ENCODE measurements at regions not wholly inside any gene's neighbourhood (a gene's known extent, or its start where the extent isn't known, plus 50 kb on each side); places are given as distances from the start of the nearest gene placed in this dataset.

GRCh38 chr13:107075576-107075975 lies 507.6 kb upstream of the ARGLU1 start:
- DNase-seq, result no peak

DNA sequence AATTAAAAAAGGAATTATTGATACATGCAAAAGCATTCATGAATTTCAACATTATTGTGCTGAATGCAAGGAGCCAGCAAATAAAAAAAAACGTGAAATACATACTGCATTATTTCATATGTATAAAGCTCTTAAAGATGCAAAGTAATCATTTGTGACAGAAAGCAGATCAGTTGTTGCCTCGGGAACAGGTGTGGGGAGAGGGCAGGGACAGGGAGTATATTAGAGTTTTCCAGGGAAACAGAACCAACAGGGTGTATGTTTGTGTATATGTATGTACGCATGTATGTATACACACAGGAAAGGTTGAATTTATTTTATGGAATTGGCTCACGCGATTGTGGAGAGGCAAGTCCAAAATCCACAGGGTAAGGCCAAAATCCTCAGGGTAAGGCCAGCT lies 502.9 kb upstream of the ARGLU1 start:
- no peak for DNase-seq

DNA sequence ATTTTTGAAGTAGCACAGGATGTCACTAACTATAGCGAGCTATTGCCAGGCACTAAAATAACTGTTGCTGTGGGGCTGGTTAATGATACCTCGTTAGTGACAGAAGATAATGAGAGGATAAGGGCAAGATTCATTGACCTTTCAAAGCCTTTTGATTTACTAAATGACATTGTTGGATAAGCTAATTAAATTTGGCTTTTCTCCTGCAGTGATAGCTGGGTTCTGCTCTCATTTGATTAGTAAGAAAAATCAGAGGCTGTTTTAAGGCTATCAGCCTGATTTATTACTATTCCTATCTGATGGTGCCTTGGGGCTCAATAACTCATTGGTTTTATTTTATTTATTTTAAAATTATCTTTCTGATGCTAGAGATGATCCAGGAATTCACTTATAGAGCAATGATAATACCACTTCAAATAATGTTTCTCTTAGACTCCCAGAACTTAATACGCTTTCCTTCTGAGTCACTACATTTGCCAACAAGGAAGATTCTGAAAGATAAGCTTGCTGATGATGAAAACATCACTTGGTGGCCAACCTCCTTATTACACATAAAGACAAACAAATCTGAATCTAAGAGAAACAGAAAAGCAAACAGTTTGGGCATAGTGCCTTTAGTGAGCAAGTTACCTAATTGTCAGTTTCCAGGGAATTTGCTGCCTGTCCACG lies 501.3 kb upstream of the ARGLU1 start:
- no peak for DNase-seq

- DNase-seq, result no peak
Measured at GRCh38 chr13:107067381-107067780, 499.4 kb upstream of the ARGLU1 start.

DNA sequence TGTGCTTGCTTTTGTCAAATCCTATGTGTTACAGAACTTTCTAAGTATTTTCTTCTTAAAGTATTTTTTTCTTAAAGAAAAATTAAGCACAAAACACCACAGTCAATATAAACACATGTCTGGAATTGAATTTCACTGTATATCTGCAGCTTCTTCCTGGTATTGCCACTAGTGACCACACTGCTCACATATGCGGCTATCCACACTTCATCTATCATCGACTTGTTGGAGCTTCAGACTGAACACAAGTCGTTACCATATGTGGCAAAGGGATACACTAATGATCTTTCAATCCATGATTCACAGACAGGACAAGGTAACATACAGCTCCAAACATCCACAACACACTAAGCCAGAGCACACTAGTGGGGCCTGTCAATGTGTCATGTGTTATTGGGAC lies 498.4 kb upstream of the ARGLU1 start:
- no peak for DNase-seq

DNA sequence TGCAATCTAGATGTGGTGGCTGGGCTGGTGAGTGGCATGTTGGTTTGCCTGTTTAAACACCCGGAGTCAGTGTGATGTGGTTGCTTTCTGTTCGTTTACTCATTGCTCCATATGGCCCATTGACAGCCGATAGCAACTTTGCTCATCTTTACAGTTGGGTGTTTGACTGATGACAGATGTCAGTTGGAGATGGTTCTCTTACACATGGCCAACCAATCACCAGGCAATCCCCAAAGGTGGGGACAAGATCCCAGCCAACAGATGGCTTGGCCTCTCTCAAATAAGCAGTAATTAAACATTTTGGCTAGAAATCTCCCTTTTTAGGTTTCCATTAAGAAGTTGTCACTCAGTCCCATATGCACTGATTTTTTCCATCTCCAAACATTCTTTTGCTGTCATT lies 497.1 kb upstream of the ARGLU1 start:
- DNase-seq, result no peak

DNA sequence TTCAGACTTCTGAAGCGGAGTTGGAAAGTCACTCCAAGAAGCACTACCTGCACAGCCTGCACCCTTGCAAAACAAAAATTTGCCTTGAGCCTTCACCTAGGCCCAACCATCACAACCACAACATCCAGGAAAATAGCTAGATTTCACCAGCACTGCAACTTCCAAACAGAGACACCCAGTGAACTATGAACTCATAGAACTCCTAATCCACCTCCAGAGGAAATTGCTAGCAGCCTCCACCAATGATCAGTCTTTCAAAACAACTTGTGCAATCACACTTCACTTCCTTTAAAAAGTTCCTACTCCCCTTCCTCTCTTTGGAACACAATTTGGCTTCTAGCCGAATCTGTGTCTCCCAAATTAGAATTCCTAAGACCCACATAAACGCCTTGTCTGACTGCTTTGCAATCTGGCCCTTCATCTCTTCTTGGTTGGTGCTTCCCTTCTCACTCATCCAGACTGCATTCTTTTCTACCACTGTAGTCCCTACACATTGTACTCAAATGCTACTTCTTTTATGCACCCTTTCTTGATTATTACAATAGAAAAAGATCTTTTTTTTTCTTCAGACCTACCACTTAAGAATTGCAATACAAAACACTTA lies 489.2 kb upstream of the ARGLU1 start:
- DNase-seq, result no peak

- no peak for DNase-seq
Measured at GRCh38 chr13:107043021-107043956, 475.4 kb upstream of the ARGLU1 start.

GRCh38 chr13:107035778-107036177 lies 467.8 kb upstream of the ARGLU1 start:
- no peak for DNase-seq

DNA sequence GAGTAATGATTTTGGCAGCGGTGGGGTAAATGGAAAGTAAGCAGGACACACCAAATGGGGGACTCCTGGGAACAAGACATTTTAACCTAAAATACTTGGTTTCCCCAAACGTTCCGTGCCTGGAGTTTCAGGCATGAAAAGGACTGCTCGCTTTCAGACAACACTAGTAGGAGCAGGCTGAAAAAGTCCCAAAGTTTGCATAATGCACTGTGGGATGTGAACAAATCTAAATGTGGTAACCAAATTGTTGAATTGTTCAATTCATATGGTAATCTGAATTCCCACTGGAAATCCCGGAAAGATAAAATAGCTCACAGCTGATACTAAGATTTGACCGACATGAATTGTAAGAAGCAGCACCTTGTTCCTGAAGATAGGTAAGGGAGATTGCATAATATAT lies 467.2 kb upstream of the ARGLU1 start:
- no peak for DNase-seq

GRCh38 chr13:107034236-107034872 lies 466.4 kb upstream of the ARGLU1 start:
- DNase-seq, result no peak

DNA sequence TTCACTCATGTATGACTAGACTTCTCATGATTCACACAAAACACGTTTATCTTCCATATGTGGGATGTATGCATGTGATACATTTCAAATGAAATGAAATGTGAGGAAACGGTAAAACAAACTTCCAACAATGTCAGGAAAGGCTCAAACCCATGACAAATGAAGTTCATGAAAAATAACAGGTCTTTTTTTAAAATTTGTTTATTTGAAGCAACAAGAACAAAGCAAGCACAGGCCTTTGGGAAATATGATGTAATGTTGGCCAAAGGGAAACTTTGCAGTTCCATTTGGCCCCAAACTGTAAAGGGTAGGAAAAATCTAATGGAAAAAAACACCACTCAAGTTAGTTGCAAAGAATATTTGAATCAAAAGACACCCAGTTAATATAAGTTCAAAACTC lies 463.8 kb upstream of the ARGLU1 start:
- no peak for DNase-seq

DNA sequence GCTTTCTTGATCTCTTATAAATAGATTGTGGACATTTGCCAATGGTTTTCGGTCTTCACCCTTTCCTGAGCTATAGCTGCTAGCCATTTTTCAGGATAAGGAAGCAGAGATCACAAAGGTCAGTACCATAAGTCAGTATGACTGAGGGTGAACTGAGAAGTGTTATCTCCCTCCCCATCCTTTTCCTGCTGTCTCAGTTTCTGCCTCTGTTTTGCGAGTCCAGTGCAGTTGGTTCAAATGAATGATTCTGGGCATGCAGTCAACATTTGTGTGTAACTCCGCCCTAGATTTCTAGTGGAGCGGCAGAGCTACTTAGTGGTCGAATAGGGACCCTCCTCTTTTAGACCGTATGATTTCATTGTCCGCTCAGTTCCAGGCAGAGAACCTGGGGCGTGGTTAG lies 460.8 kb upstream of the ARGLU1 start:
- DNase-seq, result no peak

- DNase-seq, result no peak
Measured at GRCh38 chr13:107025991-107026390, 458.1 kb upstream of the ARGLU1 start.

- DNase-seq, result no peak
Measured at GRCh38 chr13:107023335-107023734, 455.4 kb upstream of the ARGLU1 start.

DNA sequence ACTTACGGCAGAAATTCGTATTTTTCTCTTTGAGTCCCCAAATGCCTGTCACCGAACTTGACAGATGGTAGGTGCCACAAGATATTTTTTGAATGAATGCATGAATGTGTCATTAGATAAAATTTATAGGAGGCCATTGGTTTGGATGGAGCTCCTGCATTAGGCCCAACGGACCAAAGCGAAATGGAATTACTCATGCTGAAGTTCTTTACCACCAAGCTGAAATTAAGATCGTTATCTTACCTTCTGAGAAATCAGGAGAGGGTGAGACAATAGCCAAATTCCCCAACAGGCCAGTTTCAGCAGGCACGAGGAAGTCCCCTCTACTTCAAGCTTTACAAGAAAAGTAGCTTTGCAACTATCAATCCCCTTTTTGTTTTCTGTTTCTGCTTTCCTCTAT lies 452.5 kb upstream of the ARGLU1 start:
- DNase-seq, result no peak

DNA sequence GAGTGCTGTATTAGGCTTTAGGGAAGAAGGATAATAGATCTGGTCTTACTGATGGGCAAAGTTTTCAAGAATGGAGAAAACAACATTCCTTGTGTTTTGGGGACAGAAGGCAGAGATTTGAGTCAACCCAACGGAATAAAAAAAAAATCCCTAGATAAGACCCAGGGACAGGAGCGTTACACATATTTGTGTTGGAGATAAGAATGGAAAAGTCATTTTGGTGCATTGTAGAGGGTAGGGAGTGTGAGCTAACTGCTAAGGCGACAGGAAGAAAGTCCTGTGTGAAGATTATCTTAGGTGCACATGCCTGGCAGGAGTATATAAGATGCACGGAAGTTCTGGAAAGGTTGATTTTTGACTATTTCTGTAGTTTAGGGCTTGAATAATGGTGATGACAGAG lies 450.3 kb upstream of the ARGLU1 start:
- no peak for DNase-seq

GRCh38 chr13:107006661-107007060 lies 438.7 kb upstream of the ARGLU1 start:
- no peak for DNase-seq

DNA sequence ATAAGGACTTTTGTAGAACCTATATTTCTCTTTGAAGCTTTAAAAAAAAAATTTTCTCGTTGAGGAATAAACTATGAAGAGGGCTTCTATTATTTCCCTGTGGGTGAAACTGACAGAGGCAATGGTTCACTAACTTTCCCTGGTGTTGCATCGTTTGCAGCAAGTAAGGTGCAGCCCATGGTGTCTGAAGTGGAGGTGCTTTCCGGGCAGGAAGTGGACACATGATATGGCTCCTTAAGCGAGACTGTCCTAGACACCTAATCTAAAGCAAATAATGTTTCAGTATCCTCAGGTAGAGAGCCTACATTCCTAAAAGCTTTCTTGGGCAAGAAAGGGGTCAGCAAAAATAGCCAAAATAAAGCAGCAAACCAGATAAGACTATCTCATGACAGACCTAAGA lies 437.6 kb upstream of the ARGLU1 start:
- no peak for DNase-seq

- no peak for DNase-seq
Measured at GRCh38 chr13:107003911-107004310, 436.0 kb upstream of the ARGLU1 start.

GRCh38 chr13:106998664-106999063 lies 430.7 kb upstream of the ARGLU1 start:
- no peak for DNase-seq

GRCh38 chr13:106997696-106998095 lies 429.8 kb upstream of the ARGLU1 start:
- no peak for DNase-seq

DNA sequence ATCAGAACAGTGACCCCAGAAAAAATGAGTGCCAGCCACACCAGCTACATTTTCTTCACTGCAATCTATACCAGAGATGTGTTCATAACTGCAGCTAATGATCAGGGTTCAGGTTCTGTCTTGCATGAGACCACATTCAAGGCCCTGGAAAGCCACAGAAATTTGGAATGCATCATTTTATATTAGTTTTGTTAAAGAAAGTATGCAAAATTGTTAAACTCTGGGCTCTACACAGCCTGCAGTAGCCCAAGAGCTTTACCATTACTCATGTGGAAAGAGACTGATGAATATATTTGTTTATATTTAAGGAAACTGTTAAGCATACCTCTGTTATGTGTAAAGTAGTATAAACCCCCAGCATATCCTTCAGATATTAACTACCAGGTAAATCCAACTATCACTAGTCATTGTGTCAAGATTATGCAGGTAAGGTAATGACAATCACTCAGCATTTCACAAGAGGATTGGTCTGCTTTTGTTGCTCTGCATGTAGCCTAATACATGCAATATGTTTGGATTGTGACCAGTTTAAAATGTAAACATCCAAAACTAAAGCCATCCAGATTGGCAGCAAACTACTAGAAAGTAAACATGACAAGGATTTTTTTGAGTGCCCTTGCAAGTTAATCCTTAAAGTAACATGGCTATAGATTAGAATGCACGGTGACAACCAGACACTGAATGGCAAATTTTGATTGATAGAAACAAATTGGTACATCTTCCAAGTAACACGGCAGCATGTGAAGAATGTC lies 429.1 kb upstream of the ARGLU1 start:
- no peak for DNase-seq
